HG03575 (cell line): ENCODE measurements at regions not wholly inside any gene's neighbourhood (a gene's known extent, or its start where the extent isn't known, plus 50 kb on each side); places are given as distances from the start of the nearest gene placed in this dataset.

Experiments used
- ATAC-seq: cut with Tn5 transposase; IDR thresholded peaks from one replicate; pipeline ENCODE4 v1.9.1; 2021; ENCODE audit not compliant: unreplicated experiment, insufficient number of reproducible peaks, low FRiP score; ENCODE audit errors: extremely low read depth

GRCh38 chr13:68185444-68186141 is 955.5 kb upstream of the PCDH9 start:
- ATAC-seq = no peak

DNA sequence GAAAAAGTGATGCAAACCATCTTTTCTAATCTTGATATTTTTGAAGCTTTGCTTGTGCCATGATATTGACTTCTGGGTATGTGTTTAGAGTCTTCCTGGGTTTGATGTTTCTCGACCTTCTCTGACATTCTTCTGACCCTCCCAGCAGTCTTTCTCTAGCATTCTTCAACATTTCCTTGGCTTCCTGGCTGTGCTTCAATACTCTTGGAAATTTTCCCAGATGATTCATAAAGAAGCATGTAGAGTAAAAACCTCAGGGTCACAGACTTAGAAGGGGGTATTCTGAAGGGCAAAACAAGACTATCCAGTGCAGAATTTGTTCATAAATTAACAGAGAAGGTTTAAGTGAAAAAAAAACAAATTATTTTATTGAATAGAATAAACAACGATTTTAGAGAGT is 946.3 kb upstream of the PCDH9 start:
- no peak for ATAC-seq

DNA sequence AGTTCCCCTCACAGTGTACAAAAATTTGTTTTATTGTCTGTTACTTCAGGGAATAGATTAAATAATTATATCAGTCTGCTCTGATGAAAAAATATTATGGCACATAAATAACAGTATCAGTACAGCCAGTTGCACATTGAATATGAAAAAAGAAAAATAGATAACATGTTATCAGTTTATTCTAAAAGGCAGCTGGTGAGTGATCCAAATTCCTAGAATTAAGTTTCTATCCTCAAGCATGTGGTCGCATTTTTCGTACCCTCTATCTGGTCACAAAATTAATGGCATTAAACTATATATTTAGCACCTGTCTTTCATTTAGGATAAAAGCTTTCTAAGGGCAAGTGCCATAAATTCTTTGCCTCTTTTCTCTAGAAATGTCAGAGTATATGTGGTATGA is 944.8 kb upstream of the PCDH9 start:
- no peak for ATAC-seq

- ATAC-seq = no peak
Measured at GRCh38 chr13:68173111-68173510, 943.0 kb upstream of the PCDH9 start.

DNA sequence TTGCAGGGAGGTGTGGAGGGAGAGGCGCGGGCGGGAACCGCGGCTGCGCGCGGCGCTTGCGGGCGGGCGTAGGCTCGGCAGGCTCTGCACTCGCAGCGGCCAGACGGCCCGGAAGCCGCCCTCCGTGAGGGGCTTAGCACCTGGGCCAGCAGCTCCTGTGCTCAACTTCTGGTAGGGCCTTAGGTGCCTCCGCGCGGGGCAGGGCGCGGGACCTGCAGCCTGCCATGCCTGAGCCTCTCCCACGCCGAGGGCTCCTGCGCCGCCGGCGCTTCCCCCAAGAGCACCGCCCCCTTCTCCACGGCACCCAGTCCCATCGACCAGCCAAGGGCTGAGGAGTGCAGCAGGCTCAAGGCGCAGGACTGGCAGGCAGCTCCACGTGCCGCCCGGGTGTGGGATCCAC is 940.8 kb upstream of the PCDH9 start:
- ATAC-seq = no peak

DNA sequence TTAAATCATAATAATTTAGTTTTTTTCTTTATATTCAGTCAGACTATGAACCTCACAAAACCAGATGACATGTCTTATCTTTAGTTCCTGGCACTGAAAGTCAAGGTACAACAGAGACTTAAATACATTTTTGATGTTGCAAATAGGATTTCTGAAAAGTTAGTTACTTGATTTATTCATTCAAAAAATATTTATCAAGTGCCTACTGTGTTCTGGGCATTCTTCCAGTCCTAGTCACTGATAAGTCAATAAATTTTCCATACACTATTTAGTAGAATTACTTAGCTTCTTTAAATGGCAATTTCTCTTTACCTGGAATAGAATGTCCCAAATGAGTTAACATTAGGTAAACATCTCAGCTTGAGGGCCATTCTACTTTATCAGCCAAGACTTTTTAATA is 938.3 kb upstream of the PCDH9 start:
- no peak for ATAC-seq

GRCh38 chr13:68160466-68160865 is 930.3 kb upstream of the PCDH9 start:
- ATAC-seq = no peak

DNA sequence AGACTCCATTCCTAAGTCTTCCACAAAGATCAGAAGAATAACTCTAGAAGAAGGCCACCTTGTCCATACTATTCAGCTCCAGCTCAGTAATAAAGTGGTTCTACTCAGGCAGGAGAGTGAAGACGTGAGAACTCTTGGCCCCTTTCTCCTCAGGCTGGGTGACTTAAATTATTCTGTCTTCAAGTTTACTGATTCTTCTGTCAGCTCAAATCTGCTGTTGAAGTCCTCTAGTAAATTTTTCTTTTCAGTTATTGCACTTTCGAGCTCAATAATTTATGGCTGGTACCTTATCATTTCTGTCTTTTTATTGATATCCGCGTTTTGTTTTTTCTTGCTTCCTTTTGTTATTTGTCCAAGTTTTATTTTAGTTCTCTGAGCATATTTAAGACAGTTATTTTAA is 922.3 kb upstream of the PCDH9 start:
- ATAC-seq = no peak

GRCh38 chr13:68145852-68146251 is 915.7 kb upstream of the PCDH9 start:
- ATAC-seq = no peak

- ATAC-seq = no peak
Measured at GRCh38 chr13:68128297-68128915, 898.3 kb upstream of the PCDH9 start.

GRCh38 chr13:68125087-68125480 is 894.9 kb upstream of the PCDH9 start:
- ATAC-seq = no peak

DNA sequence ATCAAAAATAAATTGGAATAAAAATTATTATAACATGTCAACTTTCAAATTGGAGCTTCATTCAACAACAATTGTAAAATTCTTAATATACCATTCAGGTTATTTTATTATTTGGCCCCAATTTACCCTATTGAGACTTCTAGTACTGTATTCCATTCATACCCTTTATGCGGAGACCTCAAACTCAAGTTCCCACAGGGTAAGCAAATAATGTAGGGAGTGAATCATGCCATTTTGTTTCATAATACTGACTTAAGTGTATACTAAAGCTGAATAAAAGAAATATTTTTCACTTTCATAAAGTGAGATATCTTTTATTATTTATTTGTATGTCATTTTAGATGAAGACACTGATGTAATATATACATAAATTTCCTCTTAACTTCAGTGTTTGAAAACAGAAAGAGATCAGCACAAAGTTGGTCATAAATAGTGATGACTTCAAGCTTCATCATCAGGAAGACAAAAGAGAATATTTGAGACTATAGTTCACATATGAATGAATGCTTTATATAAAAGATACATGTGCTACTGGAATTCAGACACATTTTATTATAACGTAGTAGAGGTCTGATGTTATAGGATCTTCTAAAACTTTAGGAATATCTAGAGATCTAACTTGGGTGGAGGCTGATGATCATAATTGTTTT is 894.4 kb upstream of the PCDH9 start:
- no peak for ATAC-seq

GRCh38 chr13:68110178-68110768 is 880.1 kb upstream of the PCDH9 start:
- no peak for ATAC-seq

DNA sequence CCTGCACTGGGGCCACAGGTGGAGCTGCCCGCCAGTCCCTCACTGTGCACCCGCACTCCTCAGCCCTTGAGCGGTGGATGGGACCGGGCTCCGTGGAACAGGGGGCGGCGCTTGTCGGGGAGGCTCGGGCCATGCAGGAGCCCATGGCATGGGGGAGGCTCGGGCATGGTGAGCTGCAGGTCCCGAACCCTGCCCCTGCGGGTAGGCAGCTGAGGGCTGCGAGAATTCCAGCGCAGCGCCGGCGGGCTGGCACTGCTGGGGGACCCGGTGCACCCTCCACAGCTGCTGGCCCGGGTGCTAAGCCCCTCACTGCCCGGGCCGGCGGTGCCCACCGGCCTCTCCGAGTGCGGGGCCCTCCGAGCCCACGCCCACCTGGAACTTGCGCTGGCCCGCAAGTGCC is 877.5 kb upstream of the PCDH9 start:
- no peak for ATAC-seq

DNA sequence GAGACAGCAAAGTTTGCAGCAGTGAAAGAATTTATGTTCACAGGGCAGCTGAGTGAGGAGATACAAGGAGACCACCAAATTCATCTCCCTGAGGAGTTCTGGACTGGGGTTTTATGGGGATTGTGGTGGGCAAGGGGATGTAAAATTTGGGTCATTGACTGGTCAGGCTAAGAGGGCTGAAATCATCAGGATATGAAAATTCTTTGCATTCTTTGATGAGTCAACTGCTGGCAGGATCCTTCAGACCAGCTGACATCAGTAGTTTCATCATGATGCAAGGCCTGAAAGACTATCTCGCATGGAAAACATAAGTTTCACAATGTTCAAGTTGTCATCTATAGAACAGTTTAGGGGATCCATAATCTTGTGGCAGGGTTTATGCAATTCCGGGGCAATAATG is 869.5 kb upstream of the PCDH9 start:
- ATAC-seq = no peak

DNA sequence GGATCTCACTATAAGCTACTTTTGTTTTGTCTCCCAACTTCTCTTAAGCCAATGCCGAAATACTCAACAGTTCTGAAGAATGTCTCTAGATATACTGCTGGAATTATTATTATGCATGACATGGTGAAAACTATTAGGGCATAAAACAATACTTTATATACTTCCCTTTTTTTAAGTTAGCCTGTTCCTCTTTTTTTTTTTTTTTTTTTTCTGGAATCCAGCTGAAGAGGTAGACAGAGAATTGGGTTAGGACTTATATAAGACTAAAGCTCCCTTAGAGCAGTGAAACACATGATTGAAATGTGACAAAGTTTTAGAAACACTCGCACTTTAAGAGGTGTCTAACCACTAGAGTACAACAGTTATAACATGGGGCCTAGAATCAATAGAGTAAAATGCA is 850.9 kb upstream of the PCDH9 start:
- no peak for ATAC-seq

DNA sequence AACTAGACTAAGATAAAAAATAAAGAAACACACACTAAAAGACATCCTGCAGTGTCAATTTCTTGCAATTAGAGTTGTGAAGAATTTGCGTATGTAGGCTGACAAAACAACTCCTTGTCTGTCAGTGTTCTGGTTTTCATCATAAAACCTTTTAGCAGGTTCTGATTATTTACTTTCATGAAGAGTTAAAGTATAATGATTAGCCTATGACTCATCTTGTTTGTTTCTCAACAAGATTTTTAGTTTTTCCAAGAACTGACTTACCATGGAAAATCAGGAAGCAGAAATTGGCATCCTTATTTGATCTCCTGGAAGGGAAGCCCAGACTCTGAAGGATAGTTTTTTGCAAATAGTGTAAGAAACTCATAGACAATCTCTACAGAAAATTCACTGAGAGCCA is 848.7 kb upstream of the PCDH9 start:
- ATAC-seq = no peak

- no peak for ATAC-seq
Measured at GRCh38 chr13:68078469-68078868, 848.3 kb upstream of the PCDH9 start.

DNA sequence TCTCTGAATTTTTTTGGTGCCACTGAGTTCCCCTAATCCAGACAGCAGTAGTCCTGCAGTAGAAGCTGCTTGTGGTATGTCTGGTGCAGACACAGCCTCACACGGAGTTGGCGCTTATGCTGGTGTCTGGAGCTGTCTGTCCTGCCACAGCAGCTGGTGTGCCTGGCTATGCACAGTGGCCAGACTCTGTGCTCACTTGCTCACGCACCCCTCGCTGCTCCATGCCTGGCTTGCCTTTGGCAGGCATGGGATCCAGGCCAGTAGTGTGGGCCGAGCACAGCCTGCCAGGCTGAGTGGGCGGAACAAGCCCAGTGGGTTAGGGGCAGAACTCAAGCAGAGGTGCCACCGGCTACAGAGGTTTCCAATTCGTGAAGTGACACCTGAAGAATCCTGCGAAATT is 845.9 kb upstream of the PCDH9 start:
- ATAC-seq = no peak

- no peak for ATAC-seq
Measured at GRCh38 chr13:68066879-68067513, 836.9 kb upstream of the PCDH9 start.
